ENCODE measurements at regions not wholly inside any gene's neighbourhood (a gene's known extent, or its start where the extent isn't known, plus 50 kb on each side); places are given as distances from the start of the nearest gene placed in this dataset.
"Not testable (repeated sequence)": the region's sequence is repeated elsewhere in the genome, so short reads cannot be mapped to it uniquely, and the experiment has no call there.

DNA sequence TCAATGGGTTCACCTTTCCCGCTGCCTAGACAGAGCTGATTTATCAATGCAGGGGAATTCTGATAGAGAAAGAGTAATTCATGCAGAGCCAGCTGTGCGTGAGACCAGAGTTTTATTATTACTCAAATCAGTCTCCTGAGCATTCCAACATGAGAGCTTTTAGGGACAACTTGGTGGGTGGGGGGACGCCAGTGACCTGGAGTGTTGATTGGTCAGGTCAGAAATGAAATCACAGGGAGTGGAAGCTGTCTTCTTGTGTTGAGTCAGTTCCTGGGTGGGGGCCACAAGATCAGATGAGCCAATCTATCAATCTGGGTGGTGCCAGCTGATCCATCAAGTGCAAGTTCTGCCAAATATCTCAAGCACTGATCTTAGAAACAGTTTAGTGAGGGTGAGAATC, 99.0 kb upstream of the CAV2 start:
- H3K4me3 ChIP-seq (ENCODE audit: low read depth, low read length): no peak overlapping the region
- TF ChIP-seq, protein P1, sequence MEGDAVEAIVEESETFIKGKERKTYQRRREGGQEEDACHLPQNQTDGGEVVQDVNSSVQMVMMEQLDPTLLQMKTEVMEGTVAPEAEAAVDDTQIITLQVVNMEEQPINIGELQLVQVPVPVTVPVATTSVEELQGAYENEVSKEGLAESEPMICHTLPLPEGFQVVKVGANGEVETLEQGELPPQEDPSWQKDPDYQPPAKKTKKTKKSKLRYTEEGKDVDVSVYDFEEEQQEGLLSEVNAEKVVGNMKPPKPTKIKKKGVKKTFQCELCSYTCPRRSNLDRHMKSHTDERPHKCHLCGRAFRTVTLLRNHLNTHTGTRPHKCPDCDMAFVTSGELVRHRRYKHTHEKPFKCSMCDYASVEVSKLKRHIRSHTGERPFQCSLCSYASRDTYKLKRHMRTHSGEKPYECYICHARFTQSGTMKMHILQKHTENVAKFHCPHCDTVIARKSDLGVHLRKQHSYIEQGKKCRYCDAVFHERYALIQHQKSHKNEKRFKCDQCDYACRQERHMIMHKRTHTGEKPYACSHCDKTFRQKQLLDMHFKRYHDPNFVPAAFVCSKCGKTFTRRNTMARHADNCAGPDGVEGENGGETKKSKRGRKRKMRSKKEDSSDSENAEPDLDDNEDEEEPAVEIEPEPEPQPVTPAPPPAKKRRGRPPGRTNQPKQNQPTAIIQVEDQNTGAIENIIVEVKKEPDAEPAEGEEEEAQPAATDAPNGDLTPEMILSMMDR (IDR thresholded peaks at IDR 0.05; ENCODE audit: low read depth, low read length, missing control alignments): no peak
- DNase-seq (ENCODE audit: low read depth): no peak

DNA sequence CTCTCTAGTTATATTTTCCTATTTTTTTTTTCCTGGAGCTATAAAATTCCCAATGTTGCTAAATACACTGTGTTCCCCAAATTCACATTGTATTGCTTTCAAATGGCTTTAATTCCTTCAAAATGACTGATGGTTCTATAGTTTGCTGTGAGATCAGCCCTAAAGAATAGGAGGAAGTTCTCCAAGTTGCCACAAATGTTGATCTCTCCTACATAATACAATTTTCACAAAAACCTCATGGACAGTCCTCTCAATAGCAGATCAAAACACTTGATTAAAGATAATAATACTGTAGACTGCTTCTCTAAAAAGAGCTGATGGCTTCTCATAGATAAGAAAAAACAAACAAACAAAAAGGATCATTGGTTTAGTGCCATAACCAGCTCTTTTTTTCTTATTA, 97.8 kb upstream of the CAV2 start:
- TF ChIP-seq, protein P1 (IDR thresholded peaks at IDR 0.05; ENCODE audit: low read depth, low read length, missing control alignments): no peak
- H3K4me3 ChIP-seq (ENCODE audit: low read depth, low read length): no peak overlapping the region
- no peak for DNase-seq (ENCODE audit: low read depth)

- no peak overlapping the region for H3K4me3 ChIP-seq (ENCODE audit: low read depth, low read length)
- TF ChIP-seq, protein P1 (IDR thresholded peaks at IDR 0.05; ENCODE audit: low read depth, low read length, missing control alignments): no peak
- DNase-seq (ENCODE audit: low read depth): no peak
Observed at GRCh38 chr7:116403265-116403664, 96.3 kb upstream of the CAV2 start.

DNA sequence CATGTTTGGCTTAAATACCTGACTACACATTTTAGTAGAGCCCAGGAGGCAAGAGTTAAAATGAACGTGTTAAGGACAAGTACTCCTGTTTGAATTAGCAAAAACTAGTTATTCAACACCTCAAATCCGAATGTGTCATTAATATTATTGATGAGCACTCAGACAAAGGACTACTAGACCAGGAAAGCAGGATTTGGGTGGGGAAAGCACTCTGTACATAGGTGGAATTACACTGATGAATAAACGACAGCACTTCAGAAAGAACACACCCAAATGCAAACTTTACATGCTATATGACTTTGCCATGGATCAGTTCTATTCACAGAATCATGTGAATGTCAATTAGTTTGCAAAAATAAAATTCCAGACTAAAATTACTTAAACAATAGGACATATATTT, 95.1 kb upstream of the CAV2 start:
- DNase-seq (ENCODE audit: low read depth): no peak
- TF ChIP-seq, protein P1 (IDR thresholded peaks at IDR 0.05; ENCODE audit: low read depth, low read length, missing control alignments): no peak
- H3K4me3 ChIP-seq (ENCODE audit: low read depth, low read length): no peak overlapping the region

DNA sequence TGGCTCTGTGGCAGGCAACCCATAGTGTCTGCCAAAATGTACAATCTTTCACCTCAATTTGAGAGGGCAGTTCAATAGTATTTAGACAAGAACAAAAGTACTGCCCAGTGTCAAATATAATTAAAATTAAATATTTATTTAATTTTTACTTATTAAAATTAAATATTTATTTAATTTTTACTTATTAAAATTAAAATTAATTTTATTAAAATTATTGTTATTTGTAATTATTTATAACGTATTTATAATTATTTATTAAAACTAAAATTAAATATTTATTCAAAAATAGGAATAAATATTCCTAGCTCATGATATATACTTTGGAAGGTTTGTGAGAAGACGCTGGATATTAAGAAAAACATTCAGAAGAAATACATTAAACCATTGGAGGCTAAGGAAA, 93.7 kb upstream of the CAV2 start:
- H3K4me3 ChIP-seq (ENCODE audit: low read depth, low read length): no peak overlapping the region
- no peak for DNase-seq (ENCODE audit: low read depth)
- TF ChIP-seq, protein P1 (IDR thresholded peaks at IDR 0.05; ENCODE audit: low read depth, low read length, missing control alignments): no peak

GRCh38 chr7:116407165-116407564, 92.4 kb upstream of the CAV2 start:
- TF ChIP-seq, protein P1 (IDR thresholded peaks at IDR 0.05; ENCODE audit: low read depth, low read length, missing control alignments): no peak
- DNase-seq (ENCODE audit: low read depth): no peak
- H3K4me3 ChIP-seq (ENCODE audit: low read depth, low read length): no peak overlapping the region

- no peak overlapping the region for H3K4me3 ChIP-seq (ENCODE audit: low read depth, low read length)
- DNase-seq (ENCODE audit: low read depth): no peak
- TF ChIP-seq, protein P1 (IDR thresholded peaks at IDR 0.05; ENCODE audit: low read depth, low read length, missing control alignments): no peak
Observed at GRCh38 chr7:116408166-116408565, 91.4 kb upstream of the CAV2 start.

DNA sequence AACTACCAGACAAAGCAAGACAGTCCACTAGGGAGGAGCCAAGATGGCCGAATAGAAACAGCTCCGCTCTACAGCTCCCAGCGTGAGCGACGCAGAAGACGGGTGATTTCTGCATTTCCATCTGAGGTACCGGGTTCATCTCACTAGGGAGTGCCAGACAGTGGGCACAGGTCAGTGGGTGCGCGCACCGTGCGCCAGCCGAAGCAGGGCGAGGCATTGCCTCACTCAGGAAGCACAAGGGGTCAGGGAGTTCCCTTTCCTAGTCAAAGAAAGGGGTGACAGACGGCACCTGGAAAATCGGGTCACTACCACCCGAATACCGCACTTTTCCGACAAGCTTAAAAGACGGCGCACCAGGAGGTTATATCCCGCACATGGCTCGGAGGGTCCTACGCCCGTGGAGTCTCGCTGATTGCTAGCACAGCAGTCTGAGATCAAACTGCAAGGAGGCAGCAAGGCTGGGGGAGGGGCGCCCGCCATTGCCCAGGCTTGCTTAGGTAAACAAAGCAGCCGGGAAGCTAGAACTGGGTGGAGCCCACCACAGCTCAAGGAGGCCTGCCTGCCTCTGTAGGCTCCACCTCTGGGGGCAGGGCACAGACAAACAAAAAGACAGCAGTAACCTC, 90.6 kb upstream of the CAV2 start:
- not testable (repeated sequence) for H3K4me3 ChIP-seq (ENCODE audit: low read depth, low read length); DNase-seq (ENCODE audit: low read depth)

- H3K4me3 ChIP-seq (ENCODE audit: low read depth, low read length); DNase-seq (ENCODE audit: low read depth): not testable (repeated sequence)
Observed at GRCh38 chr7:116410694-116411093, 88.8 kb upstream of the CAV2 start.
